Rectal smooth muscle tissue (tissue), 1 donor: ENCODE measurements at regions not wholly inside any gene's neighbourhood (a gene's known extent, or its start where the extent isn't known, plus 50 kb on each side); places are given as distances from the start of the nearest gene placed in this dataset.

Experiments
- H3K27ac ChIP-seq: one replicate; pipeline ENCODE4 v1.7.0; 2013; ENCODE audit warnings: low read depth, low read length, inconsistent platforms
- H3K27me3 ChIP-seq: one replicate; pipeline ENCODE4 v1.7.0; 2013; ENCODE audit warnings: low read length; ENCODE audit not compliant: control insufficient read depth, insufficient read depth
- H3K36me3 ChIP-seq: one replicate; pipeline ENCODE4 v1.7.0; 2013; ENCODE audit warnings: low read length; ENCODE audit not compliant: control insufficient read depth, insufficient read depth
- H3K4me1 ChIP-seq: one replicate; pipeline ENCODE4 v1.7.0; 2013; ENCODE audit warnings: low read length; ENCODE audit not compliant: control insufficient read depth, insufficient read depth
- H3K4me3 ChIP-seq: one replicate; pipeline ENCODE4 v1.7.0; 2013; ENCODE audit warnings: low read length
- H3K9ac ChIP-seq: one replicate; pipeline ENCODE4 v1.7.0; 2013; ENCODE audit warnings: low read length

GRCh38 chr9:117775591-117775990 lies 71.4 kb downstream of the TLR4 start:
- Histone ChIP-seq H3K9ac (no peak overlapping the region), H3K27me3 (no peaks in the 10 kb centered on the region), H3K36me3 (no peaks in the 10 kb centered on the region), H3K27ac (no peak overlapping the region), H3K4me1 (no peaks in the 10 kb centered on the region), H3K4me3 (no peak overlapping the region)

- Histone ChIP-seq H3K4me3 (no peak overlapping the region), H3K27ac (no peak overlapping the region), H3K4me1 (no peaks in the 10 kb centered on the region), H3K36me3 (no peaks in the 10 kb centered on the region), H3K27me3 (no peaks in the 10 kb centered on the region), H3K9ac (no peak overlapping the region)
Observed at GRCh38 chr9:117777823-117778222, 73.6 kb downstream of the TLR4 start.

- no peak overlapping the region for H3K9ac ChIP-seq
- no peaks in the 10 kb centered on the region for H3K36me3 ChIP-seq
- no peak overlapping the region for H3K27ac ChIP-seq
- no peaks in the 10 kb centered on the region for H3K27me3 ChIP-seq
- no peaks in the 10 kb centered on the region for H3K4me1 ChIP-seq
- H3K4me3 ChIP-seq = no peak overlapping the region
Observed at GRCh38 chr9:117779760-117780159, 75.6 kb downstream of the TLR4 start.

- Histone ChIP-seq H3K9ac (no peak overlapping the region), H3K27ac (no peak overlapping the region), H3K4me1 (no peaks in the 10 kb centered on the region), H3K4me3 (peak overlapping the region; percentile 66), H3K27me3 (no peaks in the 10 kb centered on the region), H3K36me3 (no peaks in the 10 kb centered on the region)
Observed at GRCh38 chr9:117782931-117783788, 79.0 kb downstream of the TLR4 start.

GRCh38 chr9:117783828-117784227 lies 79.6 kb downstream of the TLR4 start:
- H3K9ac ChIP-seq = no peak overlapping the region
- H3K4me3 ChIP-seq = peak overlapping the region; percentile 66
- no peaks in the 10 kb centered on the region for H3K4me1 ChIP-seq
- H3K36me3 ChIP-seq = no peaks in the 10 kb centered on the region
- no peak overlapping the region for H3K27ac ChIP-seq
- no peaks in the 10 kb centered on the region for H3K27me3 ChIP-seq

- no peaks in the 10 kb centered on the region for H3K27me3 ChIP-seq
- H3K9ac ChIP-seq = no peak overlapping the region
Observed at GRCh38 chr9:117784996-117785395, 80.8 kb downstream of the TLR4 start.

GRCh38 chr9:117787746-117788145 lies 83.5 kb downstream of the TLR4 start:
- Histone ChIP-seq H3K9ac (no peak overlapping the region), H3K36me3 (no peaks in the 10 kb centered on the region), H3K4me3 (no peak overlapping the region), H3K27ac (no peak overlapping the region), H3K27me3 (no peaks in the 10 kb centered on the region), H3K4me1 (no peaks in the 10 kb centered on the region)

More at GRCh38 chr9:117784996-117785395, 80.8 kb downstream of the TLR4 start:
- Histone ChIP-seq H3K27ac (no peak overlapping the region), H3K4me3 (no peak overlapping the region), H3K4me1 (no peaks in the 10 kb centered on the region), H3K36me3 (no peaks in the 10 kb centered on the region)

GRCh38 chr9:117795271-117795670 lies 91.1 kb downstream of the TLR4 start:
- Histone ChIP-seq H3K27ac (no peak overlapping the region), H3K4me1 (no peaks in the 10 kb centered on the region), H3K4me3 (no peak overlapping the region), H3K36me3 (no peaks in the 10 kb centered on the region), H3K9ac (no peak overlapping the region), H3K27me3 (no peaks in the 10 kb centered on the region)

GRCh38 chr9:117796681-117797080 lies 92.5 kb downstream of the TLR4 start:
- H3K4me3 ChIP-seq = no peak overlapping the region
- H3K27me3 ChIP-seq = no peaks in the 10 kb centered on the region
- no peak overlapping the region for H3K27ac ChIP-seq

GRCh38 chr9:117800389-117800788 lies 96.2 kb downstream of the TLR4 start:
- Histone ChIP-seq H3K4me3 (no peak overlapping the region), H3K36me3 (no peaks in the 10 kb centered on the region), H3K27ac (no peak overlapping the region), H3K4me1 (no peaks in the 10 kb centered on the region), H3K9ac (no peak overlapping the region), H3K27me3 (no peaks in the 10 kb centered on the region)

More at GRCh38 chr9:117796681-117797080, 92.5 kb downstream of the TLR4 start:
- H3K36me3 ChIP-seq = no peaks in the 10 kb centered on the region
- H3K9ac ChIP-seq = no peak overlapping the region
- no peaks in the 10 kb centered on the region for H3K4me1 ChIP-seq

- Histone ChIP-seq H3K27ac (no peak overlapping the region), H3K9ac (no peak overlapping the region), H3K36me3 (no peaks in the 10 kb centered on the region), H3K4me1 (no peaks in the 10 kb centered on the region), H3K4me3 (no peak overlapping the region), H3K27me3 (no peaks in the 10 kb centered on the region)
Observed at GRCh38 chr9:117809751-117810150, 105.5 kb downstream of the TLR4 start.

GRCh38 chr9:117815315-117815714 lies 111.1 kb downstream of the TLR4 start:
- no peak overlapping the region for H3K9ac ChIP-seq
- H3K36me3 ChIP-seq = no peaks in the 10 kb centered on the region
- no peak overlapping the region for H3K4me3 ChIP-seq
- no peaks in the 10 kb centered on the region for H3K4me1 ChIP-seq
- H3K27ac ChIP-seq = no peak overlapping the region
- H3K27me3 ChIP-seq = no peaks in the 10 kb centered on the region

GRCh38 chr9:117815948-117816347 lies 111.7 kb downstream of the TLR4 start:
- Histone ChIP-seq H3K36me3 (no peaks in the 10 kb centered on the region), H3K27me3 (no peaks in the 10 kb centered on the region), H3K4me1 (no peaks in the 10 kb centered on the region), H3K9ac (no peak overlapping the region), H3K27ac (no peak overlapping the region), H3K4me3 (no peak overlapping the region)
